Lung (tissue), 11 donors: ENCODE measurements at regions not wholly inside any gene's neighbourhood (a gene's known extent, or its start where the extent isn't known, plus 50 kb on each side); places are given as distances from the start of the nearest gene placed in this dataset.
"Not testable (repeated sequence)": the region's sequence is repeated elsewhere in the genome, so short reads cannot be mapped to it uniquely, and the experiment has no call there.

Experiments used
- ATAC-seq: fragments of 200-7000 bp; cut with Tn5 transposase; one replicate; pipeline ENCODE4 v1.9.1; 2020; ENCODE audit warnings: moderate number of reproducible peaks; ENCODE audit not compliant: insufficient read depth, low FRiP score
- DNase-seq, 3 donors: peaks; one replicate each; pipeline ENCODE4 v3.0.0-alpha.2; 2013 to 2017
- H3K27ac ChIP-seq, 2 donors: one replicate each; pipeline ENCODE4 v1.5.1; 2013; ENCODE audit warnings: mild to moderate bottlenecking in 2 of 2, moderate library complexity in 2 of 2, control low read depth in 1 of 2, inconsistent platforms in 1 of 2, low read depth in 1 of 2, low read length in 1 of 2
- H3K27me3 ChIP-seq, 3 donors: one replicate each; pipeline ENCODE4 v1.5.1; 2013; ENCODE audit warnings: low read length in 2 of 3; ENCODE audit not compliant: control insufficient read depth in 3 of 3, insufficient read depth in 3 of 3
- H3K36me3 ChIP-seq, 4 donors: one replicate each; pipeline ENCODE4 v1.5.1; 2013; ENCODE audit warnings: low read length in 4 of 4, mild to moderate bottlenecking in 1 of 4, moderate library complexity in 1 of 4; ENCODE audit not compliant: control insufficient read depth in 4 of 4, insufficient read depth in 4 of 4
- H3K4me1 ChIP-seq, 5 donors: one replicate each; pipeline ENCODE4 v1.5.1; 2013; ENCODE audit warnings: low read length in 5 of 5, mild to moderate bottlenecking in 2 of 5, moderate library complexity in 1 of 5; ENCODE audit not compliant: control insufficient read depth in 5 of 5, insufficient read depth in 5 of 5
- H3K4me3 ChIP-seq: one replicate; pipeline ENCODE4 v1.5.1; 2013; ENCODE audit warnings: mild to moderate bottlenecking, control low read depth, moderate library complexity
- H3K9ac ChIP-seq, 2 donors: one replicate each; pipeline ENCODE4 v1.5.1; 2013; ENCODE audit warnings: low read length in 2 of 2, control low read depth in 1 of 2; ENCODE audit not compliant: insufficient read depth in 1 of 2
- H3K9me3 ChIP-seq, 4 donors: one replicate each; pipeline ENCODE4 v1.5.1; 2013; ENCODE audit warnings: low read length in 3 of 4, mild to moderate bottlenecking in 1 of 4, moderate library complexity in 1 of 4; ENCODE audit not compliant: control insufficient read depth in 4 of 4, insufficient read depth in 3 of 4
- WGBS, 2 donors: extraction: QIAGEN DNeasy Blood & Tissue Kit; methylation state at CpG; one replicate each; pipeline ENCODE4 v1.1.7; 2013; 5-methylcytosine and 5-hydroxymethylcytosine counted together
- TF ChIP-seq, protein P1 (sequence below): IDR thresholded peaks from 2 replicates; pipeline ENCODE4 v1.5.1; 2012; ENCODE audit warnings: mild to moderate bottlenecking; ENCODE audit errors: control extremely low read depth, extremely low read depth
- donor health status: control.
- donor health status: control.
- donor health status: Bipolar disorder and iron deficiency.
- donor health status: healthy.
- donor health status: DM: yes; HTN: yes; CAD: no.

DNA sequence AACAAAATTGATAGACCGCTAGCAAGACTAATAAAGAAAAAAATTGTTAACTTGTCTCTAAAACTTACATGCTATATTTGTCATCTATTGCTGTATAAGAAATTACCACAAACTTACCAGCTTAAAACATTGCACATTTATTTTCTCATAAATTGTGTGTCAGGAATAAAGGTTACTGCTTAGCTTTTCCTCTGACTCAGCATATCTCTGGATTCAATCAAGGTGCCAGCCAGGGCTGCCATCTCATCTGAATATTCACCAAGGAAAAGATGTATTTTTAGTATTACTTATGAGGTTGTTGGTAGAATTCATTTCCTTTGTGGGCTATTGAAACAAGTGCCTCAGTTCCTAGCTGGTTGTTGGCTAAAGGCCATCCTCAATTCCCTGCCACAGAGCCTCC is 912.6 kb upstream of the NEGR1 start:
- Histone ChIP-seq H3K27me3 (no peaks in the 10 kb centered on the region), H3K4me3 (no peak overlapping the region), H3K9ac (no peak overlapping the region), H3K36me3 (no peaks in the 10 kb centered on the region), H3K27ac (no peak overlapping the region), H3K4me1 (no peaks in the 10 kb centered on the region), H3K9me3 (peaks cover 0 to 3% (median 0%) of the 10 kb centered on the region in 4 donors)
- no peak for ATAC-seq
- TF ChIP-seq, protein P1, sequence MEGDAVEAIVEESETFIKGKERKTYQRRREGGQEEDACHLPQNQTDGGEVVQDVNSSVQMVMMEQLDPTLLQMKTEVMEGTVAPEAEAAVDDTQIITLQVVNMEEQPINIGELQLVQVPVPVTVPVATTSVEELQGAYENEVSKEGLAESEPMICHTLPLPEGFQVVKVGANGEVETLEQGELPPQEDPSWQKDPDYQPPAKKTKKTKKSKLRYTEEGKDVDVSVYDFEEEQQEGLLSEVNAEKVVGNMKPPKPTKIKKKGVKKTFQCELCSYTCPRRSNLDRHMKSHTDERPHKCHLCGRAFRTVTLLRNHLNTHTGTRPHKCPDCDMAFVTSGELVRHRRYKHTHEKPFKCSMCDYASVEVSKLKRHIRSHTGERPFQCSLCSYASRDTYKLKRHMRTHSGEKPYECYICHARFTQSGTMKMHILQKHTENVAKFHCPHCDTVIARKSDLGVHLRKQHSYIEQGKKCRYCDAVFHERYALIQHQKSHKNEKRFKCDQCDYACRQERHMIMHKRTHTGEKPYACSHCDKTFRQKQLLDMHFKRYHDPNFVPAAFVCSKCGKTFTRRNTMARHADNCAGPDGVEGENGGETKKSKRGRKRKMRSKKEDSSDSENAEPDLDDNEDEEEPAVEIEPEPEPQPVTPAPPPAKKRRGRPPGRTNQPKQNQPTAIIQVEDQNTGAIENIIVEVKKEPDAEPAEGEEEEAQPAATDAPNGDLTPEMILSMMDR: no peak
- no peak for DNase-seq
- 85 to 88% methylated on average over 1 of the region's 1 CpG for WGBS, 2 donors

DNA sequence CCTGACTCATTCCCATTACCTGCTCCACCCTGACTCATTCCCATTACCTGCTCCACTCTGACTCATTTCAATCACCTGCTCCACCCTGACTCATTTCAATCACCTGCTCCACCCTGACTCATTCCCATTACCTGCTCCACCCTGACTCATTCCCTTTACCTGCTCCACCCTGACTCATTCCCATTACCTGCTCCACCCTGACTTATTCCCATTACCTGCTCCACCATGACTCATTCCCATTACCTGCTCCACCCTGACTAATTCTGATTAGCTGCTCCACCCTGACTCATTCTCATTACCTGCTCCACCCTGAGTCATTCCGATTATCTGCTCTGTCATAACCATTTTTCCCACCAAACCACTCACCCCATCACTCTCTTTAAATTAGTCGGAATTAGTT is 901.2 kb upstream of the NEGR1 start:
- not testable (repeated sequence) for H3K27me3 ChIP-seq, H3K9ac ChIP-seq, ATAC-seq, H3K9me3 ChIP-seq, H3K4me1 ChIP-seq, H3K4me3 ChIP-seq, DNase-seq, H3K36me3 ChIP-seq, H3K27ac ChIP-seq
- WGBS, 2 donors: 87 to 88% methylated on average over 2 of the region's 2 CpGs

DNA sequence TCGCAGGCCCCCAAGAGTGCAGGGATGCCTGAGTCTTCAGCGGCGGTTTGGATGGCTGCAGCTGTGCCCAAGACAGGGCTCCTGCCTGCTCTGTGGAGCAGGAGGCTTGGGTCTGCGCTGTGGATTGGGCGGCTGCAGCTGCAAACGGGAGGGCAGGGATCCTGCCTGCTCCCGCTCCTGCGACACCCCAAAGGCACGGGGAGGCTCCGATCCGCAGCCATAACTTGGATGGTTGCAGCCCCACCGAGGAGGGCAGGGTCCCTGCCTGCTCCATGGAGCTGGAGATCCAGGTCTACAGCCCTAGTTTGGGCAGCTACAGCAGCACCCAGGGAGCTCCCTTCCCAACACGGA is 898.8 kb upstream of the NEGR1 start:
- Histone ChIP-seq H3K9me3 (peaks cover 0 to 6% (median 2%) of the 10 kb centered on the region in 4 donors), H3K4me3 (no peak overlapping the region), H3K27ac (no peak overlapping the region), H3K4me1 (no peaks in the 10 kb centered on the region), H3K36me3 (no peaks in the 10 kb centered on the region), H3K9ac (no peak overlapping the region), H3K27me3 (no peaks in the 10 kb centered on the region)
- no peak for DNase-seq
- ATAC-seq: no peak
- TF ChIP-seq, protein P1: no peak
- 88 to 92% methylated on average over 11 to 13 of the region's 13 CpGs for WGBS, 2 donors

DNA sequence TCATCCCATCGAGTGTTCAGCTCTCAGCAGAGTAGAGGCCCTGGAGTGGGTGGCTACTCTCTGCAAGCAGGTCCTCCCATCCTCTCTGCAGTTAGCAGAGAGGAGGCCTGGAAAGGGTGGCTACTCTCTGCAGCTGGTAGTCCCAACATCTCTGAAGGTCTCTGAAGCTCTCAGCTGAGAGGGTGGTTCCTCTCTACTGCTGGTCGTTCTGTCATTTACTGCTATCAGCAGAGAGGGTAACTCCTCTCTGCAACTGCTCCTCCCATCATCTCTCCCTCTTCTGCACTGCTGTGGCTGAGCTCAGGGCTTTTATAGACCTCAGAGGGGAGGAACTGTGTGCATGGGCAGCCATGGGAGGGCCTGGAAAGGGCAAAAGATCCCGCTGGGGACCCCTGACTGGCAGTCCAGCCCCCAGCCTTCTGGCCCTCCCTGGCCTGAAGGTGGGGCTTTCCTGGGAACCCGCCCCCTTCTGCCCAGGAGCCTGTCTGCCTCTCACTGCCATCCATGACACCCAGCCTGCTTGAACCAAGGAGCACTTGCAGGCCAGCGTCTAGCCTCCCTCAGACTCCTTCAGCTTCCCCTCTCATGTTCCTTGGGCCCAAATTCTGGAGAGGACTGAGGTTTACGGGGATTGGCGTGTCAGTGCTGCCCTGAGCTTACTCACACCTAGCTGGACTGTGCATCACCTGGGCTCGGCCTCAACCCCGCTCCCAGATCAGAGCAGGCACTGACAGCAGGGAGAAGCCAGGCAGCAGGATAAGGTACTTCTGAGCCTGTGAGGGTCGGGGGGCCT is 898.3 kb upstream of the NEGR1 start:
- Histone ChIP-seq H3K27me3 (no peaks in the 10 kb centered on the region), H3K4me1 (no peaks in the 10 kb centered on the region), H3K4me3 (no peak overlapping the region), H3K9ac (no peak overlapping the region), H3K27ac (no peak overlapping the region), H3K36me3 (no peaks in the 10 kb centered on the region), H3K9me3 (peaks cover 0 to 6% (median 2%) of the 10 kb centered on the region in 4 donors)
- TF ChIP-seq, protein P1: no peak
- 76 to 90% methylated on average over 10 of the region's 10 CpGs for WGBS, 2 donors
- DNase-seq: no peak
- peak; percentile 47 for ATAC-seq
